B cell (primary cell): ENCODE measurements at regions not wholly inside any gene's neighbourhood (a gene's known extent, or its start where the extent isn't known, plus 50 kb on each side); places are given as distances from the start of the nearest gene placed in this dataset.

Experiments used
- CTCF ChIP-seq: fragments of 200-600 bp; IDR thresholded peaks from one replicate; pipeline ENCODE4 v1.8.0; 2022; ENCODE audit warnings: antibody characterized with exemption, mild to moderate bottlenecking
- EZH2 ChIP-seq: IDR thresholded peaks from 2 replicates; pipeline ENCODE4 v1.6.1; 2012; ENCODE audit warnings: borderline replicate concordance, low read depth, mild to moderate bottlenecking, moderate library complexity, low read length; ENCODE audit not compliant: insufficient read depth, poor library complexity, severe bottlenecking

GRCh38 chr13:75124415-75124814, 357.6 kb downstream of the TBC1D4 start:
- TF ChIP-seq CTCF = no peak
- no peak for TF ChIP-seq EZH2
